Daoy (cell line): ENCODE measurements at regions not wholly inside any gene's neighbourhood (a gene's known extent, or its start where the extent isn't known, plus 50 kb on each side); places are given as distances from the start of the nearest gene placed in this dataset.
A peak's percentile ranks its signal among the peaks of the same experiment; 100 is the strongest.

Source experiments
- DNase-seq: peaks from one replicate; pipeline ENCODE4 v3.0.0-alpha.2; 2015; ENCODE audit warnings: low read depth

DNA sequence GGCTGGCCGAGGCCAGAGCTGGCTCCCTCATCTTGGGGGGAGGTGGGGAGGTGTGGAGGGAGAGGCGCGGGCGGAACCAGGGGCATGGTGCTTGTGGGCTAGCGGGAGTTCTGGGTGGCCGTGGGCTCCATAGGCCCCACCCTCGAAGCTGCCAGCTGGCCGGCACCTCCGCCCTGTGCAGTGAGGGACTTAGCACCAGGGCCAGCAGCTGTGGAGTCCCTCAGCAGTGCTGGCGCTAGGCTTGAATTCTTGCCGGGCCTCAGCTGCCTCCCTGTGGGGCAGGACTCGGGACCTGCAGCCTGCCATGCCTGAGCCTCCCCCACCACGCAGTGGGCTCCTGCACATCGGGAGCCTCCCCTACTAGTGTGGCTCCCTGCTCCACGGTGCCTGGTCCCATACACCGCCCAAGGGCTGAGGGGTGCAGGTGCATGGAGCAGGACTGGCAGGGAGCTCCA lies 603.3 kb downstream of the PCDH18 start:
- DNase-seq: no peak

DNA sequence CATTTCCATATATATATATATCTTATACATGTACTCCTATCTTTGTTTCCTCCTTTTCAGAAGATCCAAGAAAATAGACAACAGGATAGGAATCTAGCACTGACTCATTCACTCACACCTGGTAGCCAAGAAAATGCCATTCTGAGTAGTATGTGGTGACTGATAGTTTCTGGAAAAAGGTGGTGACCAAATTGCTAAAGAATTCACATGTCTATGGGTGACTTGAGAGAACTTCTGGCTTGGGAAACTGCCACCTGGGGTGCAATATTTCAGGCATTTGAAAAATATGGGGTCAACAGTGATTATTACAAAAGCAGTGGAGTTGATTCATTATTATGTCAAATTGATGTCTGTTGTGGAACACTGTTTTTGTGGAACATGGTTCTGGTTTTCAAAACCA lies 605.1 kb downstream of the PCDH18 start:
- DNase-seq: peak; percentile 9

DNA sequence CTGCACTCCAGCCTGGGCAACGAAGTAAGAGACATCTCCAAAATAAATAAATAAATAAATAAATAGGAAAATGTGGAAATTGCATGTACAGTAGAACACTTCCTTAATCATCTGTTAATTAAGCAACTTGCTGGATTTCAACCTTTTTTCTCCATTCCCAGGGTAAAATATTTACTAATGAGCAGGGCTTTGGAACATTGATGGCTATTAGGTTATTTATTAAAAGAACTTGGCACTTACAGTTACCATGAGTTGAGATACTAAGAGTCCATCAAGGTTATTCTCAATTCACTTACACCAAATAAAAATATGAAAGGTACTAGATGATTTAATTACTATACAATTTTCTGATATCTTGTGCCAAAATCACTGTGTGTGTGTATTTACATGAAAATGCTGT lies 607.1 kb downstream of the PCDH18 start:
- no peak for DNase-seq

DNA sequence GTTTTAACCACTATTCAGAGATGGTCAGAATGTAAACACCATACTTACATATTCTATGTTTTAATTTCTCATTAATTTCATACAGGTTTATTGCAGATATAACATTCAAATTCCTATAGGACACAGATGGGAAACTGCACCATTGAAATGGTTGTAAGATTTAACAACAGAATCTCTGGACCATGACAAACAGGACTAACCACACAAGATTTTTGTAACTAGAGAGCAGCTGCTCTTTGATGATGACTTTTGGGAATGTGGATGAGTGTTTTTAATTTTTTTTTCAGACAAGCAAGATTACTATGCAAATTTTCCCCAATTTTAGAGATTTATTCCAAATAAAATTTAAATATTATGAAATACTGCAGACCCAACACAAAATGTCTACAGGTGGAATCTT lies 610.2 kb downstream of the PCDH18 start:
- no peak for DNase-seq

DNA sequence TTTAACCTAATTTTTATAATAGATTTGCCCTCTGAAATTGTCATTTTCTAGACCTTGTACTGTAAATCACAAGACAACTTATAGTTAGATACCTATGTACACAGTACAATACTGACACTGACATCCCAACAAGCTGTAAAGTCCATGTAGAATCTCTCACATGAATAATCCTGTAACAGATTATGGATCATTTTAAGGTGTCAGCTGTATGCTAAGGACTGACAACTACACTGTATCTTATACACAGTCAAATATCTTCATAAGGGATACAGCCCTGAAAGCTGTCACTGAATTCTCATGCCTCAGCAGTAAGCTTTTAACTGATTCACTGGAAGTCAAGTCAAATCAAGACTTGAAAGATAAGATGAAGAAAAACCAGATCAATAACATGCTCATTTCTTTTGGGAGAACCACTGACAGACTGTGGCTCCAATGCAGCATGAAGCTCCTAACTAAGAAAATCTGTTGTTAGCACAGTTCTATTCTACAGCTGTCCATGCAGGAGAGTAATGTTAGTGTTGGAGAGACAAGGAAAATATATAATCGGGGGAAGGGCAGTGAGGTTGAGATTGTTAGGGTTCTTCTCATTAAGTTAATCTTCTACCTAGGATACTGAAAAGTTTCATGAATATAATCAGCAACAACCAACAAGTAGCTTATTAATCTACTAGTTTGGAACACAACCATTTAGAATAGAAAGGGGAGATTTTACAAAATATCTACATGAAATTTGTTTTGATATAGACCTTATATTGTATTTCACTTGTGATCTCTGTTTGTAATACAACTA lies 612.0 kb downstream of the PCDH18 start:
- DNase-seq: no peak

DNA sequence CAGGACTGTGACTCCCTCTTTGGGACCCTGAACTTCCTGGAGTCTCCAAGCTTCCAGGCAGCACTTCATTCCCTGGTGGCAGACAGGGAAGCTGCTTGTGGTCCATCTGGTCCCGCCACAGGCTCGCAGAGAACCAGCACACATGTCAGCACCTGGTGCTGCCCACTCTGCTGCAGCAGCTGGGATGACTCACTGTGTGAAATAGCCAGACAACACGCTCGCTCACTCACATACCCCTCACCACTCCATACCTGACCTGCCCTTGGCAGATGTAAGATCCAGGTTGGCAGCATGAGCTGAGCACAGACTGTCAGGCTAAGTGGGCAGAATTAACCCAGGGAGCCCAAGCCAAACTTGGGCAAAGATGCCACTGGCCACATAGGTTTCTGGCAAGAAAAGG lies 613.5 kb downstream of the PCDH18 start:
- DNase-seq: no peak

DNA sequence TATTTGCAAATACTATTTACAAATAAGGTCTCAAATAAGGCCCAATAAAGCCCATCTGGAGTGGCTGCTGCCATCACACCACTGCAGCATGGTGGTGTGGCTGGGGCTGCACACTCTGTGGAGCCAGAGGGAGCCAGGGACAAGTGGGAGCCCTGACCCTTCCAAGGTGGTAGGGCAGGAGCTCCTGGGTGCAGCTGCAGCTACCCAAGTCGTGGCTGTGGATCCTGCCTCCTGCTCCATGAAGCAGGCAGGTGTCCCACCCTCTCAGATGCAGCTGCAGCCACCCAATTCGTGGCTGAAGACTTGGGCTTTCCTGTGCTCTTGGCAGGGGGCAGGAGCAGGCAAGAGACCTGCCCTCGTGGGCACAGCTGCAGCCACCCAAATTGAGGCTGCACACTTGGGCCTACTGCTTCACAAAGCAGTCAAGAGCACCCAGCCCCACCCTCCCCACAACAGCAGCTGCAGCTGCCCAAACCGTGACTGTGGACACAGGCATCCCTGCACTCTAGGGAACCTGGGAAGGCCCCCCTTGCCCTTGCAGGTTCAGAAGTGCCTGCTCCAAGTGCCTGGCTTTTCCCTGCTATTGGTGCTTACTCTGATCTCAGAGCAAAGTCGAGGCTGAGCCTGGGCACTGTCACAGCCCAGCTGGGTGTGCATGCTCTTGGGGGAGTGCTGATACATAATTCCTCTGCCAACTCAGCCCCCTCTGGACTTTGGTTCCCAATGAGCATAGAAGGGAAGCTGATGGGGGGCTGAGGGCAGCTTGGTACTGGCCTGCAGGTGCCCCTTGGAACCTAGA lies 614.8 kb downstream of the PCDH18 start:
- DNase-seq: no peak

DNA sequence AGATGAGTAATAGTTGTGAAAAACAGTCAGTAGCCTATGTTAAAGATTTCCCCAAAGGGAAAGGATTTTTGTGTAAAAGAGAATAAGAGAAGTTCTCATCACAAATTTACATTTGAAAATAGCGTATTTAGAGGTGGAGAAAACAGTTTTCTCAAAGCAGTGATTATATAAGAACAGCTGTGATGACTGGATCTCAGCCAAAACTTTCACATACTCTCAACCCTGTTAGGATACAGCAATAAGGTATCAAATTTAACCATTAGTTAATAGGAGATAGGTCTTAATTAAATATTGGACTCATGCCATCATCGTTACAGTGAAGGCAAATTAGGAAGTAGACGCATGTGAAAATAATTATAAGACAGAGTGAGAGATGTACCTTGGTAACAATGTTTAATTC lies 622.7 kb downstream of the PCDH18 start:
- no peak for DNase-seq

DNA sequence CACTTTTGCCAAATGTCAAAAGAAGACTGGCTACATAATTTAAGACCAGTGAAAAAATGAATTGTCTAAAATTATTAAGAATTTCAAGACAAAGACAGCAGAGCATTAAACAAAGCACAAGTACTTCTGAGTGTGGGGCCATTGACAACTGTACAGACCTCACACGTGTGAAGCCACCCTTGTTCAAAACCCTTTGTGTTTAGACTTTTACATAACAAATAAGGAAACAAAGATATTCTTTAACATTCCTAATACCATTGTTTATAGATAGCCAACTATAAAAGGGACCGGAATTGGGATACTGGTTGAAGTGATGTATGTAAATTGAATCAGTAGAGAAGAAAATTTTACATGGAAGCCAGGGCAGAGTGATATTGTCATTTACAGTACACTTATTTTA lies 624.2 kb downstream of the PCDH18 start:
- DNase-seq: no peak

DNA sequence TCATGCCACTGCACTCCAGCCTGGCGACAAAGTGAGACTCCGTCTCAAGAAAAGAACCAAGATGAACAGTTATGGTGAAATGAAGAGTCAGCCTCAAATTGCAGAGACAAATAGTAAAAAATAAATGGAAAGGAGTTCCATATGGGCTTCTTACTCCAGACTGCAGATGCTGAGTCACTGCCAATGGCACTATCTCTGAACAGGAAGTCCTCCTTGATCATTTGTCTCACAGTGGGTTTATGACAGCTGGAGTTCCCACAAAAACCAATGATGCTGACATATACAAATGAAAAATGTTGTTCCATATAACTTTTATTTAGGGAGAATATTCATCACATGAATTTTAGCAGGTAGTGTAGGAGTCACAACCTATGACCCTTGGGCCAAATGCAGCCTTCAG lies 631.6 kb downstream of the PCDH18 start:
- peak; percentile 13 for DNase-seq

DNA sequence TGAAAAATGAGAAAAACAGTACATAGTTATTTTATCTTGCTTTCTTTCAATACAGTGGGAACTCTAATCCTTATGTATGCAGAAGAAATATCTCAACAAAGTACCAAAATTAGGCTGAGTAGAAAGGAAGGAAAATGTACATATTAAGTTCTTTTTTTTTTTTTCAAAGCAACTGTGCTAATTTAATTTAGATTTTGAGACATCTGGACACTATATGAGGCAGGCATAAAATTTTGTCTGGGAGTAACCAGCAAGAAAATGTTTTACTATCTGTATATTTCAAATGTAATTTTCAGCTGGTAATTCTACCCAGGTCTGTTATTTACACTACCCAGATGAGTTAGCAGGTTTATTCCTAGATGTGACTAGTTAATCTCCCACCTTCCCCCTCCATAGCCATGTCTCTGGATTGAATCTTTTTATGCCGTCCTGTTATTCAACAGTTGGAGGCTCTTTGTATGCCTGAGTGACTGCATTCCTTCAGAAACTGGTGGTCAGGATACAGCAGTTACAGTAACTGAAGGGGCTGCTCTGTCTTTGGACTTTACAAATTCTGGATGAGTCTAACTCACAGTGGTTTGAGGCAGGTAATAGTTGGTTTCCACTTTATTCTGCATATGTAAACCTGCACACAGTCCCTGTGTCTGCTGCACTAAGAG lies 633.6 kb downstream of the PCDH18 start:
- no peak for DNase-seq

DNA sequence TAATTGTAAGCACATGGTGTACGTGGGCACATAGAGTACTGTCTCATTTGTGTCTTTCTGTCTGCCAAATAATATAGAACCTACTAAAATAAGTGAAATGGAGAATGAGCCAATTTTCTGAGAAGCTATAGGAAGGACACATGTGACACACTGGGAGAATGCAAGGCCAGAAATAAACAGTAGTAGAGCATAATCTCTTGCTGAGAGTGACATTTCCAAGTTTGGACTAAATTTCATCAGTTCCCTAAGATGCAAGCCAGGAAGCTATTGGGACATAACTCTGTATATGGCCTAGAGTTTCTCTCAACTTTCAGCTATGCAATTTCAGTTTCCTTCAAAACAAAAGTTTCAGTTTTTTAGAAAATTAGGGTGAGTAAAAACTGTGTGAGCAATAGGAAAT lies 638.7 kb downstream of the PCDH18 start:
- no peak for DNase-seq

DNA sequence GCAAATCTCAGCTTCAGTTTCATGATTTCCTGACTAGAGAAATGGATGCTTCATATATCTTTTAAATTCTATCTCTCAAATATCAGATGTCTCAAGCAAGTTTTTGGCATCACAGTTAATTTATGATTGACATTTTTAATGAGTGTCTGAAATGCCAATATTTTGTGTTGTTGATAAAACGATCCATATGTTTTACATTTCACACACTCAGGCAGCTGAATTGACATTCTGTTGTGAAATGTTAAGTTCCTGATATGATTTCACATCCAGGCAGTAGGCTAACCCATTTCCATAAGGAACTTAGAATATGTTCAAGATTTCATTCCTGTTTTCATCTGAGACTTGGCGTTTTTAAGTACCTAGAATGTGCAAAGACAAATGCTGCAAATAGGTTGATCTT lies 650.6 kb downstream of the PCDH18 start:
- no peak for DNase-seq

DNA sequence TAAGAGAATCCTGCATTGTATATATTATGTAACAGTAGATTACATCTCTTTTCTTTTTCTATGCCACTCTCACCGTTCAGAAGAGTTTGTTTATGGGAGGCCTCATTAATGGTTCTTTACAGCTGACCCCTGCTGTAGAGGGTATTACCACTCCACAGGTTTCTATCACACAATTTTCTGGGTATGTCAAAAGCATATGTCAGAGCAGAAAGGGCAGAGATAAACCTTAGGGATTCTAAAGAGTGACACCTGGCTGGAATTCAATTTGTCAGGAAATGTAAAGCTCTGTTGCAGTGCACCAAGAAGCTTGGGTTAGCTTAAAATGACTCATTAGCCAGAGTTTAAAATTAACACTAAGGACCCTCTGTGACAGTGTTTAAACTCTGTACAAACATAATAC lies 658.7 kb downstream of the PCDH18 start:
- no peak for DNase-seq

DNA sequence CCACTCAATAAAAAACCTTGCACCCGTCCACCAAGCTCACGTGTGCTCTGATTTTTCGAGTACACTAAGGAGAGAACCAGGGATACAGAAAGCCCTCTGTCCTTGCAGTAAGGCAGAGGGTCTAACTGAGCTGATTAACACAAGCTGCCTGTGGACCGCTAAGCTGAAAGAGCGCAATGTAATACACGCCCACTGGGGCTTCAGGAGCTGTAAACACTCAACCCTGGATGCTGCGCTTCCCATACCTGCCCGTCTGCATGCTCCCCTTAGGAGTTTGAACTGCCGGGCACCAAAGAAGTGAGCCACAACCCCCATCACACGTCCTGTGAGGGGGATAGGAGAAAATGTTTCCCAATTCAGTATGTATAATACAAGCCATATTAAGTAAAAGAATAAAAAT lies 664.8 kb downstream of the PCDH18 start:
- DNase-seq: no peak

DNA sequence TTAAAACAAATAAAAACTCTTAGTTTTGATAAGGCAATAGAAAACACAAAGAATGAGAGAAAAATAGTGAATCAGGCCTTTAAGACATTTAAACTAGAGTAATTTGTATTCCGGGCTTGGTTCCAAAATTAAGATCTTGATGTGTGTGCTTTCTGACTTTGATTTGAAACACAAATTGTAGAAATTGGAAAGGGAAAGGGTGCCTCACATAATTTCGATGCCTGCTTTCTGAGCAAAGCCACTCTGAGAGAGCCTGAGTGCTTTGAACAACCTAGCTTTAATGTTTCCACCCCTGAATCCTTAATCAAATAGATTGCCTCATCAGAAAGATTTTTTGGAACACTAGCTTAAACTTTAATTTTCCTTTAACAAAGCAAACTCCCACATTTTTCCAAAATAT lies 666.8 kb downstream of the PCDH18 start:
- DNase-seq: no peak

DNA sequence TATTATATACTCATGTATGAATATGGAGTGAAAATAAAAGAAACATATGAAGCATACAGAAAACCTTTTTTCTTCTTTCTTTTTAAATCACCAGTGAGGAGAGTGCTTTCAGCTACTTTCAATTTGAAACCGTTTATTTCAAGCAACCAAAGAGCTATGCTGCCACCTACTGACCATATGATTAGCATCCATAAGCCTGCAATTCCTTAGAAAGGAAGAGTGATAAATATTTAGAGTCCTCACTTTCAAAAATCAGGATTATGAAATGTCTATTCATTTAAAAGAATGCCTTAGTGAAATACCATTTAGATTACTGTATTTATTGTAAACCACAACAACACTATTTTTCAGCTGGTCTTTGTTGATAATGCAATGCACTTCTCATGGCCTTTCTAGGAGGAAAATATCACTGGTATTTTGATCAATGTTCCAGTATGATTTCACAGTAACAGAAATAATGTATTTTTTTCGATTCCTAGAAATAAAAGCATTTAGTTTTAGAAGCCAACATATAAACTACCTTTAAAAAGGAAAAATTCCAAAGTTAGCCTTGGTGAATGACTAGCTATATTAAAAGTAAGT lies 667.6 kb downstream of the PCDH18 start:
- DNase-seq: peak; percentile 47

DNA sequence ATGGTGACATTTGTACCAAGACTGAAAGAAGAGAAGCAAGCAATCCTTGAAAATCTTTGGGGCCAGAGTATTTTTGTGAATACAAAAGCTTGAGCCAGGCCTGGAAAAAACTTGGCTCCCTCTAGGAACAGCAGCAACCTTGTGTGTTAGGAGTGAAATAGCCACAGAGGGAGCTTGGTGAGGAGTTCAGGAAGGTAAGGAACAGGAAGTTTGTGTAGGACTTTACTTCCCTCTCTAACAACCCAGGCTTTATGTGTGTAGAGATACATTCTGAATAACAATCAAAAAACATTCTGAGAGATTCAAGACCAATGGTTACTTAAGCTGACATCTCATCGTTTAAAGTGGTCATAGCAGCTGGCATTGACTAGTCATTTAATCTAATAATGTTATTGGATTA lies 668.5 kb downstream of the PCDH18 start:
- DNase-seq: no peak

DNA sequence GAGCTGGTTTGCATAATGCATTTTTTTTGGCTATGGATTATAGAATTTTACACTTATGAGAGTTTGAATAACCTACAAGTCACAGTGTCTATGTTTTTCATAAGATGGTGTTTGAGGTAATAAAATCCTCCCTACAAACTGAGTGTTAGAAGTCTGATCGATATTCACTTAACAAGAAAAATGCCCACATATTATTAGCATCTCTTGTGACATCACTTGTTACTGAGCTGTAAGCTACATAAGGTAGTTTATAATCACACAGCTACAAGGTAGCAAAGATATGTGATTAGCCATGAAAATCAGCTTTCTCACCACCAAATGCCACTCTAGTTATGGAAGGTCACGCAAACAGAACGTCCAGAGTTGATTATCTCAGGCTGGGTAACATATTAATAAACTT lies 669.6 kb downstream of the PCDH18 start:
- DNase-seq: no peak

DNA sequence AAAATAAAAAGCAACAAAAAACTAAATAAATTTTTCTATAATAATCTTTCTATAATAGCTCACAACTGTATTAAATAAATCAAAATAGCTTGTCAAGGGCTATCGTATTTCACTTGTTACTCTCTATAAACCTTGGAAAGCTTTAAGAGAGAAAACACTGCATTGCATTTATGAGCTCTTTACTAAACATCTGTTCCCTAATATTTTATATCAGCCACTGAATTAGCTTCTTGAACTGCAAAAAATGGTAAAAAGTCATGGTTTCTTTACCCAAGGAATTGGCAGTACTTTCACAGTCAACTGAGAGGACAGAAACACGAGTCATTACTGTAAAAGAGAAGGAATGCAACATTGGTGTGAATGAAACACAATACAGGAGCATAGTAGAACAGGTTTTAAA lies 671.2 kb downstream of the PCDH18 start:
- no peak for DNase-seq

DNA sequence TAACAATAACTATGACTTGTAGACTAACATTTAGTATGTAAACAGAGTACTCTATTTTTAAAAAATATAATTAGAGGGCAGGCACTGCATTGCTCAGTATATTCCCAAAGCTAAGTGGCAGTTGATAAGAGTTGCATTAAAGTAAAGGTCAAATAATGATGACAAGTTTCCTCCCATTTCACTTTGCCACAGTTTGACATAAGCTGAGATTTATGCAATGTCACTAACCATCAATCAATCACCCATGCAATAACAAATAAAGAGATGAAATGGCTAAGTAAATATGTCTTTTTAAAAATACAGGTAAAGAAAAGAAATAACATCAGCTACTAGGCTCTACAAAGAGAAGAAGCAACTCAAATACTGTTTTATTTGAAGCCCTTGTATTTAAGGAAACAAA lies 673.4 kb downstream of the PCDH18 start:
- no peak for DNase-seq

DNA sequence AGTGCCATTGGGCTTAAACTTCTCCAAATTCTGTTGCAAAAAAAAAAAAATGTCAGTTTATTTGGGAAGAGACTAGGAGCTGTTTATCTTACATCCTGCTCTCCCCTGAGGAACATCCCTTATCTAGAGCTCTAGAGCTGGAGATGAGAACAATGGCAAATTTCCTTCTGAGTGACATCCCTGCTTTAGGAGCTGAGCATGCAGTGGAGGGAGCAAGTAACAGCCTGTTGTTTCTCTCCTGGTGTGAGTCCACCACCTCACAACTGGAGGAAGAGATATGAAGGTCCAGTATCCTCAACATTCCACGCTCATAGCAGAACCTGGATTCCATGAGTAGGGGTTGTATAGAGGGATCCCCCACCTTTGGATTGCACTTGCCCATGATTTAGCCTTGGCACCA lies 676.4 kb downstream of the PCDH18 start:
- no peak for DNase-seq
